Suprapubic skin (tissue), 4 donors: ENCODE measurements at regions not wholly inside any gene's neighbourhood (a gene's known extent, or its start where the extent isn't known, plus 50 kb on each side); places are given as distances from the start of the nearest gene placed in this dataset.

Source experiments
- DNase-seq, 2 donors: peaks; one replicate each; pipeline ENCODE4 v3.0.0-alpha.2; 2019; ENCODE audit warnings: low spot score in 2 of 2
- H3K27ac ChIP-seq: fragments of 200-600 bp; sonication (generic); one replicate; pipeline ENCODE4 v1.5.1; 2019
- H3K27me3 ChIP-seq: fragments of 200-600 bp; sonication (generic); one replicate; pipeline ENCODE4 v1.5.1; 2019
- H3K36me3 ChIP-seq: fragments of 200-600 bp; sonication (generic); one replicate; pipeline ENCODE4 v1.5.1; 2019
- H3K4me1 ChIP-seq: fragments of 200-600 bp; sonication (generic); one replicate; pipeline ENCODE4 v1.5.1; 2019
- H3K4me3 ChIP-seq: fragments of 200-600 bp; sonication (generic); one replicate; pipeline ENCODE4 v1.5.1; 2019; ENCODE audit warnings: mild to moderate bottlenecking
- H3K9me3 ChIP-seq: fragments of 200-600 bp; sonication (generic); one replicate; pipeline ENCODE4 v1.5.1; 2019
- CTCF ChIP-seq, 2 donors: fragments of 200-600 bp in 1 of 2; fragments of 450-650 bp in 1 of 2; sonication (generic) in 1 of 2; IDR thresholded peaks; one replicate each; pipeline ENCODE4 v1.5.1; 2016 to 2019; ENCODE audit warnings: antibody characterized with exemption in 2 of 2, mild to moderate bottlenecking in 1 of 2, moderate library complexity in 1 of 2
- EP300 ChIP-seq: sonication (generic); formaldehyde crosslinking; IDR thresholded peaks from one replicate; pipeline ENCODE4 v1.6.1; 2017; ENCODE audit warnings: antibody characterized with exemption
- POLR2A ChIP-seq, 2 donors: fragments of 450-650 bp; IDR thresholded peaks; one replicate each; pipeline ENCODE4 v1.6.1; 2017; ENCODE audit warnings: antibody characterized with exemption in 2 of 2, mild to moderate bottlenecking in 2 of 2, moderate library complexity in 2 of 2
- POLR2AphosphoS5 ChIP-seq, 3 donors: sonication (generic); formaldehyde crosslinking; IDR thresholded peaks; one replicate each; pipeline ENCODE4 v1.6.1; 2017; ENCODE audit warnings: antibody characterized with exemption in 3 of 3
- WGBS: methylation state at CpG from one replicate; pipeline ENCODE4 v1.1.5; 2018; 5-methylcytosine and 5-hydroxymethylcytosine counted together

GRCh38 chr7:22640269-22640668, 86.7 kb upstream of the IL6 start:
- H3K9me3 ChIP-seq, result peaks cover 15% of the 10 kb centered on the region
- TF ChIP-seq EP300 (no peak), POLR2A (IDR thresholded peaks at IDR 0.05) (no peak), CTCF (IDR thresholded peaks at IDR 0.05) (no peak), POLR2AphosphoS5 (IDR thresholded peaks at IDR 0.05) (no peak)
- H3K36me3 ChIP-seq, result no peaks in the 10 kb centered on the region
- H3K4me1 ChIP-seq, result no peaks in the 10 kb centered on the region
- H3K27ac ChIP-seq, result no peak overlapping the region
- DNase-seq, result no peak
- 92% methylated on average over 8 of the region's 8 CpGs for WGBS
- H3K4me3 ChIP-seq, result no peak overlapping the region
- H3K27me3 ChIP-seq, result no peaks in the 10 kb centered on the region

DNA sequence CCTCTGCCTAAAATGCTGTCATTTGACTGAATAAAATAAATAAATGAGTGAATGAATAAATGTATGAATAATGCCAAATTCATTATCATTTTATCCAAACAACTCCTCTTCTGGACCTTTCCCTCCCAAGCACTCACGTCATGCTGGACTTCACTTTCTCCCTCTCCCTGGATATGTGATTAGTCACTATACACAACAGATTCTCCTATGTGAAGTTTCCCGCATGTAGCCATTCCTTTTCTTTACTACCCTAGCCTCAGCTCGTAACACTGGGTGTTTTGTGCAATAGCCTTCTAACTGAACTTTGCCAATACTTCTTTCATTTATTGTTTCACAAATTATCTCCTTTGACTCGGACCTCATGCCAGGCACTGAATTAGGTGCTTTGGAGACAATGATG, 87.6 kb upstream of the IL6 start:
- H3K27me3 ChIP-seq, result no peaks in the 10 kb centered on the region
- peaks cover 15% of the 10 kb centered on the region for H3K9me3 ChIP-seq
- H3K36me3 ChIP-seq, result no peaks in the 10 kb centered on the region
- 84% methylated on average over 4 of the region's 4 CpGs for WGBS
- H3K4me3 ChIP-seq, result no peak overlapping the region
- no peak for DNase-seq
- H3K4me1 ChIP-seq, result no peaks in the 10 kb centered on the region
- H3K27ac ChIP-seq, result no peak overlapping the region
- TF ChIP-seq POLR2A (IDR thresholded peaks at IDR 0.05), result no peak
- TF ChIP-seq POLR2AphosphoS5 (IDR thresholded peaks at IDR 0.05), result no peak
- no peak for TF ChIP-seq EP300
- TF ChIP-seq CTCF (IDR thresholded peaks at IDR 0.05), result no peak

- DNase-seq, result no peak
- WGBS, result 58% methylated on average over 1 of the region's 1 CpG
- no peak for TF ChIP-seq EP300
- no peak for TF ChIP-seq CTCF (IDR thresholded peaks at IDR 0.05)
- TF ChIP-seq POLR2A (IDR thresholded peaks at IDR 0.05), result no peak
- TF ChIP-seq POLR2AphosphoS5 (IDR thresholded peaks at IDR 0.05), result no peak
- Histone ChIP-seq H3K4me3 (no peak overlapping the region), H3K9me3 (no peaks in the 10 kb centered on the region), H3K27me3 (no peaks in the 10 kb centered on the region), H3K36me3 (no peaks in the 10 kb centered on the region), H3K27ac (no peak overlapping the region), H3K4me1 (no peaks in the 10 kb centered on the region)
Measured at GRCh38 chr7:22635349-22635748, 91.7 kb upstream of the IL6 start.

DNA sequence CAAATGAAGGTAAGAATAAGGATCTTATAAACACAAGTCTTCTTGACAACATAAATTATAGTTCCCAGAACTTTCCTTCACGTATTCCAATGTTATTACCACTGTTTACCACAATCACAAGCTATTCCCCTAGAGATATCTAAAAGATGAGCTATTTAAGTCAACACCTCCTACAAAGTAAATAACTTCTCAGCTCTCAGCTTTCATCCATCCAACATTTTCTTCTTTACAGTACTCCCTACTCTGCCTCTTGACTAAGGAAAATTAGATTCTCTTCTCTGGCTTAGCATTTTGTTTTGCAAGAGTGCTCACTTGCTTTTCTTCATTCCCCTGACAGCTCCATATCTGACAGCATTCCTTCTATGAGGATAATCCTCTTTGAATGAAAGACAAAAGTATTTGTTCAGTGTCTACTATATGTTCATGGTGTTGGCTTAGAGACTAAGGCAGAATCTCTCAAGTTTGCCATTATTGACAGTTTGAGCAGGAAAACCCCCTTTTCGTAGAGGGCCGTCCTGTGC, 93.0 kb upstream of the IL6 start:
- Histone ChIP-seq H3K27me3 (no peaks in the 10 kb centered on the region), H3K9me3 (no peaks in the 10 kb centered on the region), H3K36me3 (no peaks in the 10 kb centered on the region), H3K4me1 (no peaks in the 10 kb centered on the region), H3K4me3 (no peak overlapping the region), H3K27ac (no peak overlapping the region)
- TF ChIP-seq EP300, result no peak
- no peak for TF ChIP-seq CTCF (IDR thresholded peaks at IDR 0.05)
- DNase-seq, result no peak
- WGBS, result 65% methylated on average over 3 of the region's 3 CpGs

DNA sequence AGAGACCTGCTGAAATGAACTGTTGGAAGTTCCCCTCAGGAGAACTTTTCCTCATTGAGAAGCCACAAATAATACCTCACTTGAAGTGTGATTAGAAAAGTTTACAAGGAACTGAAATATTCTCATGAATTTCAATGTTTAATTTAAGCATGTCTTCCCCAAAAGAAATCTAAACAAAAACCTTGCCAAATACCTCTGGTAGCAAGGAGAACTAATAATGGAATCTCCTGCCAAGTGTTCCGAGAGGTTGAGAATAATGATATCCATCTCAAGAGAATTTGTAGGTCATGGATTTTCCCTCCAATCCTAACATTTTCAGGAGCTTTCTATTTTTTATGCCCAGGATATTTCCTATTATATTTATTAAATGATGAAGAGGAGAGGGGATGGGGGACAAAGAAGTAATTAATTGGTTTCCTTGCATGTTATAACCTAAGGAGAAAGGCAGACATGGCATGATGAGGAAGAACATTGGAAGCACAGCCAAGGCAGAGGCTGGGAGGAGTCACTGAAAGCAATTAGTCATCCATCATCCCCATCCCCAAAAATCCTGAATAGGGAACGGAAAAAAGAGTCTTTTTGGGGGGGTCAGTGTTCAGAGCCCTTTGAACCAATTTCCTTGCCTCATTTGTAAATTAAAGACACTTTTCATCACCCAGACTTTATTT, 93.6 kb upstream of the IL6 start:
- H3K27ac ChIP-seq, result no peak overlapping the region
- no peaks in the 10 kb centered on the region for H3K4me1 ChIP-seq
- TF ChIP-seq CTCF (IDR thresholded peaks at IDR 0.05) (no peak), POLR2A (IDR thresholded peaks at IDR 0.05) (no peak), POLR2AphosphoS5 (IDR thresholded peaks at IDR 0.05) (no peak), EP300 (no peak)
- H3K36me3 ChIP-seq, result no peaks in the 10 kb centered on the region
- no peaks in the 10 kb centered on the region for H3K27me3 ChIP-seq
- no peak overlapping the region for H3K4me3 ChIP-seq
- no peak for DNase-seq
- no peaks in the 10 kb centered on the region for H3K9me3 ChIP-seq
- 32% methylated on average over 2 of the region's 2 CpGs for WGBS
